ENCODE measurements at regions not wholly inside any gene's neighbourhood (a gene's known extent, or its start where the extent isn't known, plus 50 kb on each side); places are given as distances from the start of the nearest gene placed in this dataset.

- no peak for TF ChIP-seq CTCF (conservative IDR thresholded peaks at IDR 0.05)
- no peak for TF ChIP-seq ZFX (IDR thresholded peaks at IDR 0.05)
These were observed 133.8 kb downstream of the ADAM29 start for GRCh38 chr4:175051974-175052373.
